GM12892 (cell line): ENCODE measurements at regions not wholly inside any gene's neighbourhood (a gene's known extent, or its start where the extent isn't known, plus 50 kb on each side); places are given as distances from the start of the nearest gene placed in this dataset.

Experiments
- POLR2A ChIP-seq: IDR thresholded peaks from 2 replicates; pipeline ENCODE4 v1.6.1; 2011; ENCODE audit warnings: low read depth, low read length, control low read depth
- POLR2AphosphoS5 ChIP-seq: IDR thresholded peaks from 2 replicates; pipeline ENCODE4 v1.6.1; 2011; ENCODE audit warnings: low read depth, low read length, control low read depth
- TAF1 ChIP-seq: IDR thresholded peaks from 2 replicates; pipeline ENCODE4 v1.6.1; 2011; ENCODE audit warnings: low read depth, mild to moderate bottlenecking, control low read depth, low read length, borderline replicate concordance

DNA sequence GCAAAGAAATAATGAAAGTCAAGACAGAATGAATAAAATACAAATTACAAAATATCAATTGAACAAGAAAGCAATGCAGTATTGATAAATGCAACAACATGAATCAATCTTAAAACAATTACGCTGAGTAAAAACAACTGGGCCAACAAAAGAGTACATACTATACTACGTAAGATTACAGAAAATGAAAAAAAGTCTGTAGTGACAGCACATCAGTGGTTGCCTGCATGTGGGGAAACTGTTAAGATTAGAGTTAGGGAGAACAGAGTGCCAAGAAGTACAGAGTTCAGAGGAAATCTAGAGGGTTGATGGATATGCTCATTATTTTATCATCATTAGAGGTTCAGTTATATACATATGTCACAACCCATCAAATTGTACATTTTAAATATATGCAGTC is 706.6 kb upstream of the ACO1 start:
- no peak for TF ChIP-seq POLR2AphosphoS5
- no peak for TF ChIP-seq POLR2A
- TF ChIP-seq TAF1 = no peak
